ENCODE measurements at regions not wholly inside any gene's neighbourhood (a gene's known extent, or its start where the extent isn't known, plus 50 kb on each side); places are given as distances from the start of the nearest gene placed in this dataset.

DNA sequence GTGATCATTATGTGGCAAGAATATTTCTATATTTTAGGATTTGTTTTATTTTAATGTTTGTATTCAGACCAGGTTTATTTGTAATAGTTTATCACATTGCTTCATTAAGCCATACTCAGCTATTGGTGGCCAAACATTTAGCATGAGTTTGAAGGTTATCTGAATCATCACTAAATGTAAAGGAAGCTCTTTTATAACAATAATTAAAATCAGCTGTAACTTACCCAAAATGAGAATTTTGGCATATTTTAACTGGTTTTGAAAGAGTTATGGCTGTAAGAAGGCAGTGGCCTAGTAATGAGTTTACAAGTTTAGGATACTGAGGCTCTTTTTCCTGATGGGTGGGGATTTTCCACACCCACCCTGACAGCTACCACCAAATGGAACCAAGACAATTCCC is 177.8 kb downstream of the EN1 start:
- Histone ChIP-seq H3K9ac (ENCODE audit: control insufficient read depth, insufficient read depth, low read length) (no peak overlapping the region), H3K27ac (ENCODE audit: control insufficient read depth, insufficient read depth) (no peak overlapping the region), H4K20me1 (ENCODE audit: control insufficient read depth, insufficient read depth) (no peaks in the 10 kb centered on the region), H3K4me3 (no peak overlapping the region), H3K36me3 (ENCODE audit: control insufficient read depth in 2 of 2, insufficient read depth in 2 of 2, low read length in 1 of 2) (no peaks in the 10 kb centered on the region), H3K79me2 (ENCODE audit: control insufficient read depth, insufficient read depth, low read length) (no peaks in the 10 kb centered on the region), H2AFZ (ENCODE audit: control insufficient read depth, low read depth, low read length) (no peak overlapping the region), H3K4me1 (ENCODE audit: control insufficient read depth, insufficient read depth, low read length) (no peaks in the 10 kb centered on the region), H3K4me2 (ENCODE audit: control insufficient read depth, insufficient read depth) (no peak overlapping the region), H3K9me3 (replicated peaks; ENCODE audit: control insufficient read depth, insufficient read depth, low read length) (no peaks in the 10 kb centered on the region), H3K27me3 (replicated peaks in 1 of 2; ENCODE audit: control insufficient read depth in 2 of 2, insufficient read depth in 2 of 2, low read length in 1 of 2) (no peaks in the 10 kb centered on the region)
- BruUV-seq (replicated peaks): no TSS peak
- ChIA-PET SMC1A (ENCODE audit: uncharacterized antibody, unreplicated experiment) (interaction anchor here (0.7 kb wide), 1 partner anchor 386 kb away, joined by 3 read pairs; no protein-coding TSS in a partner anchor), CTCF (no interaction called here), POLR2A (no interaction called here), RAD21 (ENCODE audit: unreplicated experiment) (no interaction called here)
- no peak for DNase-seq (ENCODE audit: low read depth, low spot score)
- intact Hi-C loops (cut with micrococcal nuclease; ENCODE audit: unreplicated experiment) (no loop called here), in situ Hi-C loops (cut with MboI) (no loop called here)
- no peak for ATAC-seq
- FAIRE-seq: no peak
- TF ChIP-seq, protein P1, sequence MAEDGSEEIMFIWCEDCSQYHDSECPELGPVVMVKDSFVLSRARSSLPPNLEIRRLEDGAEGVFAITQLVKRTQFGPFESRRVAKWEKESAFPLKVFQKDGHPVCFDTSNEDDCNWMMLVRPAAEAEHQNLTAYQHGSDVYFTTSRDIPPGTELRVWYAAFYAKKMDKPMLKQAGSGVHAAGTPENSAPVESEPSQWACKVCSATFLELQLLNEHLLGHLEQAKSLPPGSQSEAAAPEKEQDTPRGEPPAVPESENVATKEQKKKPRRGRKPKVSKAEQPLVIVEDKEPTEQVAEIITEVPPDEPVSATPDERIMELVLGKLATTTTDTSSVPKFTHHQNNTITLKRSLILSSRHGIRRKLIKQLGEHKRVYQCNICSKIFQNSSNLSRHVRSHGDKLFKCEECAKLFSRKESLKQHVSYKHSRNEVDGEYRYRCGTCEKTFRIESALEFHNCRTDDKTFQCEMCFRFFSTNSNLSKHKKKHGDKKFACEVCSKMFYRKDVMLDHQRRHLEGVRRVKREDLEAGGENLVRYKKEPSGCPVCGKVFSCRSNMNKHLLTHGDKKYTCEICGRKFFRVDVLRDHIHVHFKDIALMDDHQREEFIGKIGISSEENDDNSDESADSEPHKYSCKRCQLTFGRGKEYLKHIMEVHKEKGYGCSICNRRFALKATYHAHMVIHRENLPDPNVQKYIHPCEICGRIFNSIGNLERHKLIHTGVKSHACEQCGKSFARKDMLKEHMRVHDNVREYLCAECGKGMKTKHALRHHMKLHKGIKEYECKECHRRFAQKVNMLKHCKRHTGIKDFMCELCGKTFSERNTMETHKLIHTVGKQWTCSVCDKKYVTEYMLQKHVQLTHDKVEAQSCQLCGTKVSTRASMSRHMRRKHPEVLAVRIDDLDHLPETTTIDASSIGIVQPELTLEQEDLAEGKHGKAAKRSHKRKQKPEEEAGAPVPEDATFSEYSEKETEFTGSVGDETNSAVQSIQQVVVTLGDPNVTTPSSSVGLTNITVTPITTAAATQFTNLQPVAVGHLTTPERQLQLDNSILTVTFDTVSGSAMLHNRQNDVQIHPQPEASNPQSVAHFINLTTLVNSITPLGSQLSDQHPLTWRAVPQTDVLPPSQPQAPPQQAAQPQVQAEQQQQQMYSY (CRISPR knock-in tag; IDR thresholded peaks at IDR 0.05): no peak
- no peak for TF ChIP-seq SUPT20H (IDR thresholded peaks at IDR 0.05; ENCODE audit: borderline replicate concordance, control insufficient read depth, low read depth, low read length)
- no peak for TF ChIP-seq MXI1 (IDR thresholded peaks at IDR 0.05; ENCODE audit: low read depth, low read length)
- no peak for TF ChIP-seq SRF (IDR thresholded peaks at IDR 0.05; ENCODE audit: low read depth in 2 of 2, low read length in 2 of 2)
- no peak for TF ChIP-seq YY1 (IDR thresholded peaks at IDR 0.05; ENCODE audit: low read depth, low read length)
- TF ChIP-seq NBN (IDR thresholded peaks at IDR 0.05): no peak
- no peak for TF ChIP-seq HCFC1 (IDR thresholded peaks at IDR 0.05; ENCODE audit: low read length)
- no peak for TF ChIP-seq ZNF384 (IDR thresholded peaks at IDR 0.05; ENCODE audit: borderline replicate concordance, low read depth, low read length)
- TF ChIP-seq, protein P2, sequence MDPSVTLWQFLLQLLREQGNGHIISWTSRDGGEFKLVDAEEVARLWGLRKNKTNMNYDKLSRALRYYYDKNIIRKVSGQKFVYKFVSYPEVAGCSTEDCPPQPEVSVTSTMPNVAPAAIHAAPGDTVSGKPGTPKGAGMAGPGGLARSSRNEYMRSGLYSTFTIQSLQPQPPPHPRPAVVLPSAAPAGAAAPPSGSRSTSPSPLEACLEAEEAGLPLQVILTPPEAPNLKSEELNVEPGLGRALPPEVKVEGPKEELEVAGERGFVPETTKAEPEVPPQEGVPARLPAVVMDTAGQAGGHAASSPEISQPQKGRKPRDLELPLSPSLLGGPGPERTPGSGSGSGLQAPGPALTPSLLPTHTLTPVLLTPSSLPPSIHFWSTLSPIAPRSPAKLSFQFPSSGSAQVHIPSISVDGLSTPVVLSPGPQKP (IDR thresholded peaks at IDR 0.05; ENCODE audit: low read depth, low read length): no peak
- no peak for TF ChIP-seq RUNX3 (IDR thresholded peaks at IDR 0.05; ENCODE audit: low read length)
- no peak for TF ChIP-seq PML (IDR thresholded peaks at IDR 0.05; ENCODE audit: low read length)
- no peak for TF ChIP-seq TARDBP (IDR thresholded peaks at IDR 0.05; ENCODE audit: borderline replicate concordance)
- no peak for TF ChIP-seq TCF7 (IDR thresholded peaks at IDR 0.05; ENCODE audit: borderline replicate concordance)
- no peak for TF ChIP-seq ZNF217 (IDR thresholded peaks at IDR 0.05)
- TF ChIP-seq EP300 (IDR thresholded peaks at IDR 0.05; ENCODE audit: borderline replicate concordance in 1 of 2, control insufficient read depth in 1 of 2, low read depth in 2 of 2, low read length in 2 of 2): no peak
- no peak for TF ChIP-seq ATF7 (IDR thresholded peaks at IDR 0.05; ENCODE audit: low read depth)
- TF ChIP-seq, protein P3, sequence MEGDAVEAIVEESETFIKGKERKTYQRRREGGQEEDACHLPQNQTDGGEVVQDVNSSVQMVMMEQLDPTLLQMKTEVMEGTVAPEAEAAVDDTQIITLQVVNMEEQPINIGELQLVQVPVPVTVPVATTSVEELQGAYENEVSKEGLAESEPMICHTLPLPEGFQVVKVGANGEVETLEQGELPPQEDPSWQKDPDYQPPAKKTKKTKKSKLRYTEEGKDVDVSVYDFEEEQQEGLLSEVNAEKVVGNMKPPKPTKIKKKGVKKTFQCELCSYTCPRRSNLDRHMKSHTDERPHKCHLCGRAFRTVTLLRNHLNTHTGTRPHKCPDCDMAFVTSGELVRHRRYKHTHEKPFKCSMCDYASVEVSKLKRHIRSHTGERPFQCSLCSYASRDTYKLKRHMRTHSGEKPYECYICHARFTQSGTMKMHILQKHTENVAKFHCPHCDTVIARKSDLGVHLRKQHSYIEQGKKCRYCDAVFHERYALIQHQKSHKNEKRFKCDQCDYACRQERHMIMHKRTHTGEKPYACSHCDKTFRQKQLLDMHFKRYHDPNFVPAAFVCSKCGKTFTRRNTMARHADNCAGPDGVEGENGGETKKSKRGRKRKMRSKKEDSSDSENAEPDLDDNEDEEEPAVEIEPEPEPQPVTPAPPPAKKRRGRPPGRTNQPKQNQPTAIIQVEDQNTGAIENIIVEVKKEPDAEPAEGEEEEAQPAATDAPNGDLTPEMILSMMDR (IDR thresholded peaks at IDR 0.05 in 2 of 3, conservative IDR thresholded peaks at IDR 0.05 in 1 of 3; ENCODE audit: control insufficient read depth in 2 of 3, extremely low read depth in 1 of 3, insufficient read depth in 1 of 3, low read depth in 3 of 3, low read length in 3 of 3): no peak
- TF ChIP-seq SMC3 (IDR thresholded peaks at IDR 0.05; ENCODE audit: borderline replicate concordance, low read length): no peak
- TF ChIP-seq NR2C1 (IDR thresholded peaks at IDR 0.05): no peak
- TF ChIP-seq IKZF1 (conservative IDR thresholded peaks at IDR 0.05): no peak

All from GM12878 (cell line).